Lower lobe of right lung (tissue), 2 donors: ENCODE measurements at regions not wholly inside any gene's neighbourhood (a gene's known extent, or its start where the extent isn't known, plus 50 kb on each side); places are given as distances from the start of the nearest gene placed in this dataset.

Experiments
- ATAC-seq, 2 donors: fragments of 200-7000 bp; cut with Tn5 transposase; one replicate each; pipeline ENCODE4 v1.9.1; 2020 to 2022; ENCODE audit warnings: mild to moderate bottlenecking in 2 of 2, moderate library complexity in 2 of 2
- DNase-seq: peaks from one replicate; pipeline ENCODE4 v3.0.0-alpha.2; 2020
- H3K27ac ChIP-seq: fragments of 200-600 bp; one replicate; pipeline ENCODE4 v1.8.0; 2022
- H3K27me3 ChIP-seq: fragments of 200-600 bp; one replicate; pipeline ENCODE4 v1.8.0; 2022; ENCODE audit warnings: low read depth
- H3K36me3 ChIP-seq: fragments of 200-600 bp; one replicate; pipeline ENCODE4 v1.8.0; 2022; ENCODE audit warnings: mild to moderate bottlenecking
- H3K4me1 ChIP-seq: fragments of 200-600 bp; one replicate; pipeline ENCODE4 v1.8.0; 2022
- H3K4me3 ChIP-seq: fragments of 200-600 bp; one replicate; pipeline ENCODE4 v1.8.0; 2022; ENCODE audit warnings: mild to moderate bottlenecking
- H3K9me3 ChIP-seq: fragments of 200-600 bp; one replicate; pipeline ENCODE4 v1.8.0; 2022
- intact Hi-C: fragments of 100-400 bp; cut with DNase I; formaldehyde crosslinking; loops from one replicate; pipeline ENCODE4 v1.11.0; 2022
- TF ChIP-seq, protein P1 (sequence below): fragments of 200-600 bp; IDR thresholded peaks from one replicate; pipeline ENCODE4 v1.8.0; 2022; ENCODE audit warnings: antibody characterized with exemption, mild to moderate bottlenecking
- donor health status: DM: no; HTN: yes; CAD: no; lungs with severe emphysema.

GRCh38 chr3:177349384-177349783 lies 152.1 kb upstream of the TBL1XR1 start:
- H3K27me3 ChIP-seq: no peaks in the 10 kb centered on the region
- no peaks in the 10 kb centered on the region for H3K9me3 ChIP-seq
- H3K27ac ChIP-seq: no peak overlapping the region
- no peak for DNase-seq
- no peak overlapping the region for H3K4me3 ChIP-seq
- ATAC-seq: no peak
- H3K36me3 ChIP-seq: no peaks in the 10 kb centered on the region
- intact Hi-C loops: no loop called here
- TF ChIP-seq, protein P1, sequence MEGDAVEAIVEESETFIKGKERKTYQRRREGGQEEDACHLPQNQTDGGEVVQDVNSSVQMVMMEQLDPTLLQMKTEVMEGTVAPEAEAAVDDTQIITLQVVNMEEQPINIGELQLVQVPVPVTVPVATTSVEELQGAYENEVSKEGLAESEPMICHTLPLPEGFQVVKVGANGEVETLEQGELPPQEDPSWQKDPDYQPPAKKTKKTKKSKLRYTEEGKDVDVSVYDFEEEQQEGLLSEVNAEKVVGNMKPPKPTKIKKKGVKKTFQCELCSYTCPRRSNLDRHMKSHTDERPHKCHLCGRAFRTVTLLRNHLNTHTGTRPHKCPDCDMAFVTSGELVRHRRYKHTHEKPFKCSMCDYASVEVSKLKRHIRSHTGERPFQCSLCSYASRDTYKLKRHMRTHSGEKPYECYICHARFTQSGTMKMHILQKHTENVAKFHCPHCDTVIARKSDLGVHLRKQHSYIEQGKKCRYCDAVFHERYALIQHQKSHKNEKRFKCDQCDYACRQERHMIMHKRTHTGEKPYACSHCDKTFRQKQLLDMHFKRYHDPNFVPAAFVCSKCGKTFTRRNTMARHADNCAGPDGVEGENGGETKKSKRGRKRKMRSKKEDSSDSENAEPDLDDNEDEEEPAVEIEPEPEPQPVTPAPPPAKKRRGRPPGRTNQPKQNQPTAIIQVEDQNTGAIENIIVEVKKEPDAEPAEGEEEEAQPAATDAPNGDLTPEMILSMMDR: no peak
- H3K4me1 ChIP-seq: peaks cover 21% of the 10 kb centered on the region

GRCh38 chr3:177350121-177350520 lies 152.8 kb upstream of the TBL1XR1 start:
- TF ChIP-seq, protein P1: no peak
- DNase-seq: no peak
- Histone ChIP-seq H3K27ac (no peak overlapping the region), H3K4me3 (no peak overlapping the region), H3K27me3 (no peaks in the 10 kb centered on the region), H3K36me3 (no peaks in the 10 kb centered on the region), H3K4me1 (peaks cover 14% of the 10 kb centered on the region), H3K9me3 (no peaks in the 10 kb centered on the region)
- intact Hi-C loops: no loop called here
- no peak for ATAC-seq

GRCh38 chr3:177351206-177351605 lies 153.9 kb upstream of the TBL1XR1 start:
- H3K27ac ChIP-seq: no peak overlapping the region
- no peaks in the 10 kb centered on the region for H3K27me3 ChIP-seq
- intact Hi-C loops: no loop called here
- no peaks in the 10 kb centered on the region for H3K9me3 ChIP-seq
- DNase-seq (no peak), ATAC-seq (no peak)
- no peaks in the 10 kb centered on the region for H3K36me3 ChIP-seq
- TF ChIP-seq, protein P1: no peak
- H3K4me3 ChIP-seq: no peak overlapping the region
- H3K4me1 ChIP-seq: peaks cover 3% of the 10 kb centered on the region

DNA sequence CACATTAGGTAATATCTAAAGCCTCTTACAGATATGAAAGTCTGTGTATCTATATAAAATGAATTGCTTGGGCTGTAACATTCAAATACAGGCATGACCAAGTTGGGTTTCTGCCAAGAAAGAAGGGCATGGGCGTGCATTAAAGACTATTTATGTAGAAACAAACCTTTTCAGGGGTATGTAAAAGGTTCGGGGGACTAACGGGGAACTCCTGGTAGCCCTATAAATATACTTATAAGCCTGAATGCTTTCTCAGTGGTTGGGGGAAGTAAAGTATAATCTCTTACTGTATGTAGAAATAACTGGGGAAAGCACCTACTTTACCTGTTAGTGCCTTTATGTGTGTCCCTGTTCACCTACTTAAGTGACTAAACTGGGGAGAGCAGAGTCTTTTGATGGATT lies 154.5 kb upstream of the TBL1XR1 start:
- Histone ChIP-seq H3K4me3 (no peak overlapping the region), H3K36me3 (no peaks in the 10 kb centered on the region), H3K4me1 (peaks cover 4% of the 10 kb centered on the region), H3K27ac (no peak overlapping the region), H3K27me3 (no peaks in the 10 kb centered on the region), H3K9me3 (no peaks in the 10 kb centered on the region)
- DNase-seq: no peak
- TF ChIP-seq, protein P1: no peak
- peak; percentile 63 to 81 for ATAC-seq
- intact Hi-C loops: no loop called here

DNA sequence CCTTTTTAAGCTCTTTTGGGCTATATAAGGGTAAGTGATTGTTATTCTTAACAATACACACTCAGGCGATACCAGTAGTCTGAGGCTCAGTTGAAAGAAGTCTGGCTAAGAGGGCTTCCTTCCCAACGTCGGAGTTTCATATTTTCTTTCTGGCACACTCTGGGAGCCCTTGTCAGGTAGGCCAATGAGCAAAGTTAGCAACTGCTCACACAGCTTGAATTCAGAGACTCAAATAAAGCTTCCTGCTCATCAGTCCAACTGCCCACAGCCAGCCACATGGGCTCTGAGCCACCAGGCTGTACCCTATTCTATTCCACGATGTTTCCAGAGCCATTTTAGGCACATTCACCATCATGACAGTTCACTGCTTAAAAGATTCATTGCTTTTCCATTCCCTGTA lies 155.1 kb upstream of the TBL1XR1 start:
- H3K27ac ChIP-seq: no peak overlapping the region

More for the DNA sequence above, 155.1 kb upstream of the TBL1XR1 start:
- no peak for DNase-seq
- H3K36me3 ChIP-seq: no peaks in the 10 kb centered on the region
- H3K4me1 ChIP-seq: peaks cover 11% of the 10 kb centered on the region
- TF ChIP-seq, protein P1: no peak
- no peaks in the 10 kb centered on the region for H3K27me3 ChIP-seq
- no peak overlapping the region for H3K4me3 ChIP-seq
- intact Hi-C loops: no loop called here
- ATAC-seq: peak in 1 of 2 donors; percentile 48
- H3K9me3 ChIP-seq: no peaks in the 10 kb centered on the region
